Testis (tissue), 2 donors: ENCODE measurements at regions not wholly inside any gene's neighbourhood (a gene's known extent, or its start where the extent isn't known, plus 50 kb on each side); places are given as distances from the start of the nearest gene placed in this dataset.

Source experiments
- DNase-seq: peaks from one replicate; pipeline ENCODE4 v3.0.0-alpha.2; 2019
- H3K27ac ChIP-seq, 2 donors: fragments of 200-600 bp; sonication (generic); one replicate each; pipeline ENCODE4 v1.5.1; 2019
- H3K27me3 ChIP-seq: fragments of 200-600 bp; sonication (generic); one replicate; pipeline ENCODE4 v1.5.1; 2019
- H3K36me3 ChIP-seq: fragments of 200-600 bp; sonication (generic); one replicate; pipeline ENCODE4 v1.5.1; 2017; ENCODE audit warnings: low read depth; ENCODE audit errors: missing control alignments
- H3K4me1 ChIP-seq: fragments of 200-600 bp; sonication (generic); one replicate; pipeline ENCODE4 v1.5.1; 2019
- H3K4me3 ChIP-seq, 2 donors: fragments of 200-600 bp; sonication (generic); one replicate each; pipeline ENCODE4 v1.5.1; 2017 to 2019
- H3K9me3 ChIP-seq: fragments of 200-600 bp; sonication (generic); one replicate; pipeline ENCODE4 v1.5.1; 2017
- CTCF ChIP-seq, 3 experiments: fragments of 450-650 bp in 2 of 3; fragments of 200-600 bp in 1 of 3; sonication (generic) in 1 of 3; IDR thresholded peaks; one replicate each; pipeline ENCODE4 v1.5.1; 2016 to 2019; ENCODE audit warnings: antibody characterized with exemption in 3 of 3, mild to moderate bottlenecking in 2 of 3, moderate library complexity in 1 of 3
- POLR2A ChIP-seq: fragments of 450-650 bp; IDR thresholded peaks from one replicate; pipeline ENCODE4 v1.6.1; 2017; ENCODE audit warnings: antibody characterized with exemption, mild to moderate bottlenecking, moderate library complexity
- WGBS, 2 donors: methylation state at CpG; one replicate each; pipeline ENCODE4 v1.1.5; 2018; 5-methylcytosine and 5-hydroxymethylcytosine counted together
- intact Hi-C: fragments of 100-400 bp; cut with DNase I; formaldehyde crosslinking; loops from one replicate; pipeline ENCODE4 v1.15.1; 2023; ENCODE audit warnings: low total_unique reads

- no peak for DNase-seq
- Histone ChIP-seq H3K4me1 (no peaks in the 10 kb centered on the region), H3K4me3 (no peak overlapping the region), H3K27me3 (no peaks in the 10 kb centered on the region), H3K9me3 (no peaks in the 10 kb centered on the region), H3K36me3 (no peaks in the 10 kb centered on the region), H3K27ac (no peak overlapping the region)
- intact Hi-C loops = no loop called here
- no peak for TF ChIP-seq CTCF (IDR thresholded peaks at IDR 0.05)
- no peak for TF ChIP-seq POLR2A
- WGBS, 2 donors = 63% methylated on average over 2 of the region's 3 CpGs; no CpG with 5 or more reads in 1 of the 2 donors
Observed at GRCh38 chrX:56499372-56499771, 64.1 kb upstream of the UBQLN2 start.

GRCh38 chrX:56503941-56504673 is 59.3 kb upstream of the UBQLN2 start:
- Histone ChIP-seq H3K36me3 (no peaks in the 10 kb centered on the region), H3K4me1 (no peaks in the 10 kb centered on the region), H3K27me3 (no peaks in the 10 kb centered on the region), H3K4me3 (no peak overlapping the region), H3K9me3 (no peaks in the 10 kb centered on the region), H3K27ac (no peak overlapping the region)
- TF ChIP-seq POLR2A = no peak
- no peak for TF ChIP-seq CTCF (IDR thresholded peaks at IDR 0.05)
- intact Hi-C loops = no loop called here
- peak; percentile 15 for DNase-seq
- WGBS, 2 donors = 40 to 52% methylated on average over 1 to 2 of the region's 2 CpGs

GRCh38 chrX:56505866-56506265 is 57.6 kb upstream of the UBQLN2 start:
- Histone ChIP-seq H3K27ac (no peak overlapping the region), H3K4me1 (no peaks in the 10 kb centered on the region), H3K27me3 (no peaks in the 10 kb centered on the region), H3K36me3 (no peaks in the 10 kb centered on the region), H3K9me3 (no peaks in the 10 kb centered on the region), H3K4me3 (no peak overlapping the region)
- TF ChIP-seq POLR2A = no peak
- no peak for TF ChIP-seq CTCF (IDR thresholded peaks at IDR 0.05)
- intact Hi-C loops = no loop called here
- DNase-seq = no peak
- WGBS, 2 donors = 51 to 80% methylated on average over 2 to 4 of the region's 4 CpGs
